ENCODE measurements at regions not wholly inside any gene's neighbourhood (a gene's known extent, or its start where the extent isn't known, plus 50 kb on each side); places are given as distances from the start of the nearest gene placed in this dataset.
"Not testable (repeated sequence)": the region's sequence is repeated elsewhere in the genome, so short reads cannot be mapped to it uniquely, and the experiment has no call there.

- no peak for DNase-seq
Observed at GRCh38 chr3:26425076-26425475, 197.5 kb upstream of the LRRC3B start.

DNA sequence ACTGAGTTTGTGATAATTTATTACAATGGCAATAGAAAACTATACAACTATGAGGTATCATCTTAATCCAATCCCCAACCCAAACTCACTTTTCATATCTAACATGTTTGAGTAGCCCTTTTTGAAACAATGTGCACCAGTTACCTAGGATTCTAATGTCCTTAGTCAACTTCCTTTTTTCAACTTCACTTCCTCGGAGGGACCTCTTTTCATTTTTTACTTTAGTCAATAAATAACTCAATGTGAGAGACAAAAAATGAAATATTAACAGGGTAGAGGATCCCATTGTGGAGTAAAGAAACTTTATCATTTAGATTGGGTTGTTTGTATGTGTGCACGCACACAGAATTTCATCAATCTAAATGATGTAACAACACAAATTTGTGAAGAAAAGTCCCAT lies 193.6 kb upstream of the LRRC3B start:
- no peak for DNase-seq

DNA sequence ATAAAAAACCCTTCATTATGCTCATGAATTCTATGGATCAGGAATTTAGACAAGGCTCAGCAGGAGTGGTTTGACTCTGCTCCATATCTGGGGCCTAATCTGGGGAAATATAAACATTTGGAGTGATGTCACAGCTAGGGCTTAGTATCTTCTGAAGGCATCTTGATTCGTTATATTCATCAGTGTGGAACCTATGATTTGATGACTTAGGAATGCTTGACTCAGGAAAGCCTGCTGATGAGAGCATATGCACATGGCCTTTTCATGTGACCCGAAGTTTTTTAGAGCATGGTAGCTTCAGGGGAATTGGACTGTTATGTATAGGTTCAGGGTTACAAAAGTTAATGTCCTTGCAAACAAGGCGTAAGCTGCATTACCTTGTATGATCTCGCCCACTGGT lies 184.9 kb upstream of the LRRC3B start:
- DNase-seq = no peak

GRCh38 chr3:26438325-26438940 lies 184.1 kb upstream of the LRRC3B start:
- no peak for DNase-seq

- no peak for DNase-seq
Observed at GRCh38 chr3:26438981-26439884, 183.3 kb upstream of the LRRC3B start.

- no peak for DNase-seq
Observed at GRCh38 chr3:26449996-26450395, 172.6 kb upstream of the LRRC3B start.

DNA sequence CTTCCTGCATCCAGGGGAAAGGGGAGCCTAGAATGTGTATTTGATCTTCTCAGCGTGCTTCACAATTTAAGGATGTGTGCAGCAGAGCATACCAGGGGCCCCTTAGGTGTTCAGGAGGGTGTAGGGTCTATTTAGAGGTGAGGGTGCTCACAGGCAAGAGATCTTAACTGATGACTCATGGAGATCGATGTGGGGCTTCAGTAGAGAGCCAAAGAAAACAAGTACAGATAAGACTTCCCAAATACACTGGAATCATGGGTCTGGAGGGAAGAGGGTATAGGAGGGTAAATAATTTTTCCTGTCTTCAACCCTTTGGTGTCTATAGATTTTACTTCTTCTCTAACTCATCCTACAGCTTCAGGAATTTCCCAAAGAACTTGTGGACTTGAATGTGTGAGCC lies 170.2 kb upstream of the LRRC3B start:
- DNase-seq = no peak

DNA sequence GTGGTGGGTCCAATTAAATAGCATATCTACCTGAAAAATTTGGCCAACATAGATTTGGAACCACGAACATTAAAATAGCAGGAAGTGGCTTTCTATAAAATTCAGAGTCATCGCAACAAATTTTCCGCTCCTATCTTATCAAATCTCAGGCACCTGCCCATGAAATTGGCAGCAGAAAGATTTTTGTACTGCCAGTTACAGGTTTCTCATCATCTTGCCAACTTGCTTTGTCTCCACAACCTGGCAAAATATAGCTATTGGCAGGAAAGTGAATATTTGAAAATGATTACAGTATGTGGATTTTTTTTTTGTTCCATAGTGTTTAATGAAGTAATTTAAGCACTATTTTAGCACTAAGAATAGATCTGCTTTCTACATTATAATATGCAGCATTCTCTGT lies 161.6 kb upstream of the LRRC3B start:
- DNase-seq = no peak

DNA sequence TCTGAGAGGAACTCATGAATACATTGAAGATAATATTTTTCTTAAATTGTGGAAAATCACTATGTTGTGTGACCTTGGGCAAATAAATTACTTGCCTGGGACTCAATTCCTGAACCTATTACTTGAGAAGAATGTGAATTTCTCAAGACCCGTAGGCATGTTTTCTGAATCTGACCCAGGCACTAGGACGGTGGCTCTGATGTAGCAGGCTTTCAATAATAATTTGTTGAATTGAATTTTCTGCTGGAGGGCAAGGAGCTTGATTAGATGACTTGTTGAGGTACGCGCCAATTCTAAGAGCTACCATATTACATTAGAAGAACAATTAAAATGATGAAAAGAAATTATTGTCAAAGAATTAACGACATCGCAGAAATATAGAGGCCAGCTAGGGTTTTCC lies 150.2 kb upstream of the LRRC3B start:
- no peak for DNase-seq

GRCh38 chr3:26474706-26475105 lies 147.9 kb upstream of the LRRC3B start:
- no peak for DNase-seq

GRCh38 chr3:26480377-26480776 lies 142.2 kb upstream of the LRRC3B start:
- no peak for DNase-seq

GRCh38 chr3:26484140-26484539 lies 138.4 kb upstream of the LRRC3B start:
- DNase-seq = no peak

DNA sequence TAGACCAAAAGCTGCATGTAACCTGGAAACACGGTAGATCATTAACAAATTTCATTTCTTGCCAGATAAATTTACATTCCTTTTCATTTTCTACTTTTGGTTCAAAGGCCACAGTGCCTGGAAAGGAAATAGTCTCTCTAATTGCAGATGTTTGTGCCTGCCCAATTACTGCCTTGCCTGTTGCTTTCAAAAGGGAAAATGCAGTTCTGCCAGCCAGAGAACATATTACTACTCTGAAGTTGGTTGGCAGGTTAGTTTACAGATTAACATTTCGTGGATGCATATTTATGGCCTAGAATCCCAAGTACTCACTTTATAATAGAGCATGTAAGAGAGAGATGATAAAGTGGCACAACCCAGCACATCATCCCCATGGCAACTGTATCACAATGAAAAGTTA lies 124.3 kb upstream of the LRRC3B start:
- no peak for DNase-seq

- DNase-seq = no peak
Observed at GRCh38 chr3:26505399-26505798, 117.2 kb upstream of the LRRC3B start.

DNA sequence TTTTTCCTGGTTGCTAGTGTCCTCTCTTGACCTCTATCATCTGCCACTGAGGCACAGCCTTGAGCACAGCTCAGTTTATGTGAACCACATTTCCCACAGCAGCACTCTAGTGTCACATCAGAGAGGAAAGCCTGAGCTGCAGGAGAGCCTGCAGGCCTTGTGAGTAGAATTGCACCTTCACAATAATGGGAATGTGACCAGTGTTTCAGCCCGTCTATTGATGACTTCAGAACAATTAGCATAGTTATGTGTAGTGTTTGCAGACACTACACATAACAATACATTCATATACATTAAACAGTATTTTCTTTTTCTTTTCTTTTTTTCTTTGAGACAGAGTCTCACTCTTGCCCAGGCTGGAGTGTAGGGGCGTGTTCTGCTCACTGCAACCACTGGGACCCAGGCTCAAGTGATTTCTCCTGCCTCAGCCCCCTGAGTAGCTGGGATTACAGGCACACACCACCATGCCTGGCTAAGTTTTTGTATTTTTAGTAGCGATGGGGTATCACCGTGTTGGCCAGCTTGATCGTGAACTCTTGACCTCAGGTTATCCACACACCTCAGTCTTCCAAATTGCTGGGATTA lies 108.0 kb upstream of the LRRC3B start:
- DNase-seq = not testable (repeated sequence)

DNA sequence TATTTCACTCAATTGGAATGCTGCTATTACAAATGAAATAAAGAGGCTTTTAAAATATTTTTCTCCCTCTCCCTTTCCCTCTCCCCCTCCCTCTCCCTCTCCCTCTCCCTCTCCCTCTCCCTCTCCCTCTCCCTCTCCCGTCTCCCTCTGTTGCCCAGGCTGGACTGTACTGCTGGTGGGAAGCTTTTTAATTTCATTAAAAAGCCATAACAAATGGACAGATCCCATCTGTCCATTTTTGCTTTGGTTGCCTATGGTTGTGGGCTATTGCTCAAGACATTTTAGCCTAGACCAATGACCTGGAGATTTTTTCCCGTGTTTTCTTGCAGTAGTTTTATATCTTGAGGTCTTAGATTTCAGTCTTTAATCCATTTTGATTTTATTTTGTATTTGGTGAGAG lies 107.2 kb upstream of the LRRC3B start:
- DNase-seq = no peak

DNA sequence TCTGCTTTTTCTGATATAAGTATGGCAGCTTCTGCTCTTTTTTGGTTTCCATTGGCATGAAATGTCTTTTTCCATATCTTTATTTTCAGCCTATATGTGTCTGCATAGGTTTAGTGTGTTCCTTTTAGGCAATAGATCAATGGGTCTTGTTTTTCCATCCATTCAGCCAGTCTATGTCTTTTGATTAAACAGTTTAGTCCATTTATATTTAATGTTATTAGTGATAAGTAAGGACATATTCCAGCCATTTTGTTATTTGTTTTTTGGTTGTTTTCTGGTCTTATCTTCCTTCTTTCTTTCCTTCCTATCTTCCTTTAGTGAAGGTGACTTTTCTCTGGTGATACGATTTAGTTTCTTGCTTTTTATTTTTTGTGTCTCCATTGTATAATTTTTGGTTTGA lies 101.3 kb upstream of the LRRC3B start:
- DNase-seq = no peak

DNA sequence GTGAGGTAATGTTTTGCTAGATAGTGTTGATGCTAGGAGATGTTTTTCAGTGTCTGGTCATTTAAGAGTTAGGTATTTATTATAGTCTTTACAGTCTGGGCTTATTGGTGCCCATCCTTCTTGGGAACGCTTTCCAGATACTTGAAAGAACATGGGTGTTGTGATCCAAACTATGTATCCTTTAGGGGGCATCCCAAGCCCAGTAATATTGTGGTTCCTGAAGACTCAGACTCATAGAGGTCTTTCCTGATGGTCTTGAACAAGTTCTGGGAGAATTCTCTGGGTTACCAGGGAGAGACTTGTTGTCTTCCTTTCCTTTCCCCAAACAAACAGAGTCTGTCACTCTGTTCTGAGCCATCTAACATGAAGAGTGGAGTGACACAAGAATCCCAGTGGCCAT lies 99.7 kb upstream of the LRRC3B start:
- no peak for DNase-seq

DNA sequence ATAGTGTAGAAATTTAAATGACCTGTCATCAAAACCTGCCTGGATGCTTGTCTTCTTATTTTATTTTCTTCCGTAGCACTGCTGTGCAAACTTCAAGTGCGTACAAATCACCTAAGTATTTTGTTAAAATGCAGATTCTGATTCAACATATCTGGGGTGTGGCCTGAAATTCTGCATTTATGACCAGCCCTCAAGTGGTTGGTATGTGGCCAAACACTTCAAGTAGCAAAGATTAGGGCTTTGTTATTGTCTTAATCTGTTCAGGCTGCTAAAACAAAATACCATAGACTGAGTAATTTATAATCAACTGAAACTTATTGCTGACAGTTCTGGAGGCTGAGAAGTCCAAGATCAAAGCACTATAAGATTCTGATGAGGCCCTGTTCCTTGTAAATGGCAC lies 97.6 kb upstream of the LRRC3B start:
- DNase-seq = no peak

DNA sequence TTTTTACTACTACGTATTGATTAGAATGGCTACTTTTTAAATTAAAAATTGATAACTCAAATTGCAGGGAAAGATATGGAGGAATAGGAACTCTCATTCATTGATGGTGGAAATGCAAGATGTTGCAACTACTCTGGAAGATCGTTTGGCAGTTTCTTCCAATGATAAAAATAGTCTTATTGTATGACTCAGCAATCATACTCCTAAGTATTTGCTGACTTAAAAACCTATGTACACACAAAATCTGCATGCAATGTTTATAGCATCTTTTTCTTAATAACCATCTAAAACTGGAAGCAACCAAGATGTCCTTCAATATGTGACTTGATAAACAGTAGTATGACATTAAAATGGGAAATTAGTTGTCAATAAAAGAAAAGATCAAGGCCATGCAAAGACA lies 87.4 kb upstream of the LRRC3B start:
- DNase-seq = no peak

DNA sequence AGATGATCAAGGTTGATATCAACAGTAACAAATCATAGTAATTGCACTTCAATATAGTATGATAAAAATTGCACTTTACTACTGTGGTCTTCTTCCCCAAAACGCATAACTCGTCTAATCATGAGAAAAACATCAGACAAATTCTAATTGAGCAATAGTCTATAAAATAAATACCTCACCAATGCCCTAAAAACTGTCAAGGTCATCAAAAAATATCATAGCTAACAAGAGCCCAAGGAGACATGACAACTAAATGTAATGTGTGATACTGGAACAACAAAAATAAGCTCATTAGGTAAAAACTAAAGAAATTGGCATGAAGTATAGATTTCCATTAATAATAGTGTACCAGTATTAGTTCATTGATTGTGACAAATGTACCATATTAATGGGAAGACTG lies 85.6 kb upstream of the LRRC3B start:
- DNase-seq = no peak

DNA sequence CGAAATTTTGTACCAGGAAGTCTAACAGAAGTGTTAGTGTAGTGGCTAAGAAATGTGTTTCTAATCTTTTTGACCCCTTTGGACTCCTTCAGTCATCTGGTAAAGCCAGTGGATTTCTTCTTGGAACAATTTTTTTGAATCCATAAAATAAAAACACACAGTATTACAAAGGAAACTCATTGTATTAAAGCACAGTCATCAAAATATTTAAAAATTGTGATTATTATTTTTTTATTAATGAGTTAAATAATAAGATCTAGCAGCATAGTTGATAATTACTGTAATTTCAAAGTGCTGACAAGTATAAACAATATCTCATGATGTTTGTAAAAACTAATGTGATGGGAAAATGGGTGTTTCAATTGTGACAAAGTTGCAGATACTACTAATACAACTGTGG lies 72.2 kb upstream of the LRRC3B start:
- DNase-seq = no peak

DNA sequence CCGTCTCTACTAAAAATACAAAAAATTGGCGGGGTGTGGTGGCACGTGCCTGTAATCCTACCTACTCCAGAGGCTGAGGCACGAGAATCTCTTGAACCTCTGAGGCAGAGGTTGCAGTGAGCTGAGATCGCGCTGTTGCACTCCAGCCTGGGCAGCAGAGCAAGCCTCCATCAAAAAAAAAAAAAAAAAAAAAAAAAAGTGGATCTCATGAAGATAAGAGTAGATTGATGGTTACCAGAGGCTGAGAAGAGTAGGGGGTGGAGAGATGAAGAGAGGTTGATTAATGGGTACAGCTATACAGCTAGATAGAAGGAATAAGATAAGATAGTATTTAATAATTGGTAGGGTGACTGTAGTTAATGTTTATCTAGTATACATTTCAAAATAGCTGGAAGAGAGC lies 65.9 kb upstream of the LRRC3B start:
- DNase-seq = no peak

DNA sequence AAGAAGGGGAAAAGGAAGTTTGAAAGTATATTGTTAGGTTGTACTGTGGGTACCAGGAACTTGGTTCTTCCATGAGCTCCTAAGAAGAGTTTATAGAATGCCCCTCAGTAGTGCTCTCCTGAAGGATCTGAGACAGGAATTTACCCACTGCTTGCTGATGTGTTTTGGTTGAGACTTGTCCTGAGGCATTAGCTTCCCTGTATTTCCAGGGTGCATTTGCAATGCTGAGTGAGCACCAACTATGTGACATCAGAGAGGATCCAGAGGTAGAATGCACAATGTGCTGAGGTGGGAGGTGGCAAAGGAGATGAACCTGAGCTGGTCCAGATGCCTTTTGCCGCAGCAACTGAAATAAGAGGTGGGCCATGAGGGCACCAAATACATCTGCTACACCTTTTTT lies 64.3 kb upstream of the LRRC3B start:
- DNase-seq = no peak

Measured in GDM1 (cell line).